NB4 (cell line): ENCODE measurements at regions not wholly inside any gene's neighbourhood (a gene's known extent, or its start where the extent isn't known, plus 50 kb on each side); places are given as distances from the start of the nearest gene placed in this dataset.

Source experiments
- DNase-seq: peaks from one replicate; pipeline ENCODE4 v3.0.0; 2010; ENCODE audit warnings: low read depth
- H3K4me3 ChIP-seq: one replicate; pipeline ENCODE4 v1.5.1; 2011; ENCODE audit warnings: mild to moderate bottlenecking, low read depth, low read length, moderate library complexity
- CTCF ChIP-seq: IDR thresholded peaks from one replicate; pipeline ENCODE4 v1.5.1; 2012; ENCODE audit warnings: low read depth, low read length
- MAX ChIP-seq: IDR thresholded peaks from 2 replicates; pipeline ENCODE4 v1.6.1; 2011; ENCODE audit warnings: low read depth, low read length
- MYC ChIP-seq: IDR thresholded peaks from 2 replicates; pipeline ENCODE4 v1.6.1; 2011; ENCODE audit warnings: low read depth, low read length
- POLR2A ChIP-seq: IDR thresholded peaks from 2 replicates; pipeline ENCODE4 v1.6.1; 2011; ENCODE audit warnings: mild to moderate bottlenecking; ENCODE audit not compliant: insufficient read length; ENCODE audit errors: extremely low read depth

GRCh38 chr3:180278583-180279188 lies 241.9 kb upstream of the PEX5L start:
- no peak overlapping the region for H3K4me3 ChIP-seq
- no peak for TF ChIP-seq MAX
- no peak for TF ChIP-seq MYC
- no peak for TF ChIP-seq CTCF
- TF ChIP-seq POLR2A = no peak
- peak; percentile 8 for DNase-seq

- TF ChIP-seq CTCF (no peak), POLR2A (no peak), MYC (no peak), MAX (no peak)
- no peak overlapping the region for H3K4me3 ChIP-seq
- no peak for DNase-seq
These were observed 243.8 kb upstream of the PEX5L start for GRCh38 chr3:180280555-180280954.

- H3K4me3 ChIP-seq = no peak overlapping the region
- no peak for DNase-seq
- TF ChIP-seq CTCF (no peak), MYC (no peak), MAX (no peak), POLR2A (no peak)
These were observed 245.6 kb upstream of the PEX5L start for GRCh38 chr3:180282386-180282785.

GRCh38 chr3:180283251-180283650 lies 246.5 kb upstream of the PEX5L start:
- no peak for DNase-seq
- TF ChIP-seq MAX (no peak), MYC (no peak), CTCF (no peak), POLR2A (no peak)
- H3K4me3 ChIP-seq = no peak overlapping the region

GRCh38 chr3:180284331-180285110 lies 247.8 kb upstream of the PEX5L start:
- no peak for DNase-seq
- TF ChIP-seq POLR2A (no peak), CTCF (no peak), MAX (no peak), MYC (no peak)

More at GRCh38 chr3:180284331-180285110, 247.8 kb upstream of the PEX5L start:
- H3K4me3 ChIP-seq = no peak overlapping the region
